ENCODE measurements at regions not wholly inside any gene's neighbourhood (a gene's known extent, or its start where the extent isn't known, plus 50 kb on each side); places are given as distances from the start of the nearest gene placed in this dataset.

DNA sequence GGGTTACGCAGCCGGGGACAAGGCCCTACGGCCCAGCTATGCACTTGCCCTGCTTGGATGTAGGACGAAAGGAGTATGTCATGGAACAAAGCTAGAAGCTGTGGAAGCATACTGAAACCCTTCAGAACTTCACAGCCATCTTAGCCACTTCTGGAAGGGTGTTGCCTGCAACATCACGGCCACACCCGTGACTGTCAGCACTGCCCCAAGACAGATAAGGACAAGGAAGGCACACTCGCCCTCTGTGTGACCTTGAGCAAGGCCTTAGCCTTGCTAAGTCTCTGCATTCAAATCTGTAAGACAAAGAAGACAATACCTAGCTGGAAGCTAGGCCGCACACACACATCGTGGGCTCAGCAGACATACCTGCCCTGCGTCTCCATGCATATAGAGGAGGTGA, 352.5 kb upstream of the MGMT start:
- no peak overlapping the region for H3K27ac ChIP-seq (ENCODE audit: low read length)
- no peaks in the 10 kb centered on the region for H3K9me2 ChIP-seq (ENCODE audit: insufficient read depth, low read length)
- no peak overlapping the region for H3K9ac ChIP-seq (ENCODE audit: low read length)
- no peak overlapping the region for H2AFZ ChIP-seq (ENCODE audit: low read depth, low read length)
- no peaks in the 10 kb centered on the region for H3K9me3 ChIP-seq (ENCODE audit: low read length)
- TF ChIP-seq SMC3 (conservative IDR thresholded peaks at IDR 0.05; ENCODE audit: poor library complexity) (no peak), RAD21 (conservative IDR thresholded peaks at IDR 0.05) (no peak), EP300 (conservative IDR thresholded peaks at IDR 0.05; ENCODE audit: poor library complexity, severe bottlenecking) (no peak), EZH2 (IDR thresholded peaks at IDR 0.05; ENCODE audit: borderline replicate concordance, insufficient read depth, low read length, poor library complexity, severe bottlenecking) (no peak), POLR2AphosphoS5 (IDR thresholded peaks at IDR 0.05) (no peak), MXI1 (conservative IDR thresholded peaks at IDR 0.05; ENCODE audit: poor library complexity, severe bottlenecking) (no peak), TAF1 (IDR thresholded peaks at IDR 0.05; ENCODE audit: low read depth) (no peak)
- TF ChIP-seq, protein P1, sequence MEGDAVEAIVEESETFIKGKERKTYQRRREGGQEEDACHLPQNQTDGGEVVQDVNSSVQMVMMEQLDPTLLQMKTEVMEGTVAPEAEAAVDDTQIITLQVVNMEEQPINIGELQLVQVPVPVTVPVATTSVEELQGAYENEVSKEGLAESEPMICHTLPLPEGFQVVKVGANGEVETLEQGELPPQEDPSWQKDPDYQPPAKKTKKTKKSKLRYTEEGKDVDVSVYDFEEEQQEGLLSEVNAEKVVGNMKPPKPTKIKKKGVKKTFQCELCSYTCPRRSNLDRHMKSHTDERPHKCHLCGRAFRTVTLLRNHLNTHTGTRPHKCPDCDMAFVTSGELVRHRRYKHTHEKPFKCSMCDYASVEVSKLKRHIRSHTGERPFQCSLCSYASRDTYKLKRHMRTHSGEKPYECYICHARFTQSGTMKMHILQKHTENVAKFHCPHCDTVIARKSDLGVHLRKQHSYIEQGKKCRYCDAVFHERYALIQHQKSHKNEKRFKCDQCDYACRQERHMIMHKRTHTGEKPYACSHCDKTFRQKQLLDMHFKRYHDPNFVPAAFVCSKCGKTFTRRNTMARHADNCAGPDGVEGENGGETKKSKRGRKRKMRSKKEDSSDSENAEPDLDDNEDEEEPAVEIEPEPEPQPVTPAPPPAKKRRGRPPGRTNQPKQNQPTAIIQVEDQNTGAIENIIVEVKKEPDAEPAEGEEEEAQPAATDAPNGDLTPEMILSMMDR (IDR thresholded peaks at IDR 0.05; ENCODE audit: poor library complexity, severe bottlenecking), result no peak
- TF ChIP-seq, protein P2, sequence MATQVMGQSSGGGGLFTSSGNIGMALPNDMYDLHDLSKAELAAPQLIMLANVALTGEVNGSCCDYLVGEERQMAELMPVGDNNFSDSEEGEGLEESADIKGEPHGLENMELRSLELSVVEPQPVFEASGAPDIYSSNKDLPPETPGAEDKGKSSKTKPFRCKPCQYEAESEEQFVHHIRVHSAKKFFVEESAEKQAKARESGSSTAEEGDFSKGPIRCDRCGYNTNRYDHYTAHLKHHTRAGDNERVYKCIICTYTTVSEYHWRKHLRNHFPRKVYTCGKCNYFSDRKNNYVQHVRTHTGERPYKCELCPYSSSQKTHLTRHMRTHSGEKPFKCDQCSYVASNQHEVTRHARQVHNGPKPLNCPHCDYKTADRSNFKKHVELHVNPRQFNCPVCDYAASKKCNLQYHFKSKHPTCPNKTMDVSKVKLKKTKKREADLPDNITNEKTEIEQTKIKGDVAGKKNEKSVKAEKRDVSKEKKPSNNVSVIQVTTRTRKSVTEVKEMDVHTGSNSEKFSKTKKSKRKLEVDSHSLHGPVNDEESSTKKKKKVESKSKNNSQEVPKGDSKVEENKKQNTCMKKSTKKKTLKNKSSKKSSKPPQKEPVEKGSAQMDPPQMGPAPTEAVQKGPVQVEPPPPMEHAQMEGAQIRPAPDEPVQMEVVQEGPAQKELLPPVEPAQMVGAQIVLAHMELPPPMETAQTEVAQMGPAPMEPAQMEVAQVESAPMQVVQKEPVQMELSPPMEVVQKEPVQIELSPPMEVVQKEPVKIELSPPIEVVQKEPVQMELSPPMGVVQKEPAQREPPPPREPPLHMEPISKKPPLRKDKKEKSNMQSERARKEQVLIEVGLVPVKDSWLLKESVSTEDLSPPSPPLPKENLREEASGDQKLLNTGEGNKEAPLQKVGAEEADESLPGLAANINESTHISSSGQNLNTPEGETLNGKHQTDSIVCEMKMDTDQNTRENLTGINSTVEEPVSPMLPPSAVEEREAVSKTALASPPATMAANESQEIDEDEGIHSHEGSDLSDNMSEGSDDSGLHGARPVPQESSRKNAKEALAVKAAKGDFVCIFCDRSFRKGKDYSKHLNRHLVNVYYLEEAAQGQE (IDR thresholded peaks at IDR 0.05; ENCODE audit: borderline replicate concordance), result no peak
- H3K4me2 ChIP-seq (ENCODE audit: low read length), result no peak overlapping the region
- no peaks in the 10 kb centered on the region for H3K36me3 ChIP-seq (ENCODE audit: insufficient read depth, low read length)
- no peaks in the 10 kb centered on the region for H3K27me3 ChIP-seq (ENCODE audit: insufficient read depth, low read depth, low read length)
- H3K79me2 ChIP-seq (replicated peaks; ENCODE audit: insufficient read depth, low read length), result no peaks in the 10 kb centered on the region
- H3K4me3 ChIP-seq (ENCODE audit: low read length), result no peak overlapping the region
- H3F3A ChIP-seq (ENCODE audit: insufficient read depth, low read length, poor library complexity, severe bottlenecking), result no peaks in the 10 kb centered on the region
- no peaks in the 10 kb centered on the region for H4K20me1 ChIP-seq (ENCODE audit: insufficient read depth)

DNA sequence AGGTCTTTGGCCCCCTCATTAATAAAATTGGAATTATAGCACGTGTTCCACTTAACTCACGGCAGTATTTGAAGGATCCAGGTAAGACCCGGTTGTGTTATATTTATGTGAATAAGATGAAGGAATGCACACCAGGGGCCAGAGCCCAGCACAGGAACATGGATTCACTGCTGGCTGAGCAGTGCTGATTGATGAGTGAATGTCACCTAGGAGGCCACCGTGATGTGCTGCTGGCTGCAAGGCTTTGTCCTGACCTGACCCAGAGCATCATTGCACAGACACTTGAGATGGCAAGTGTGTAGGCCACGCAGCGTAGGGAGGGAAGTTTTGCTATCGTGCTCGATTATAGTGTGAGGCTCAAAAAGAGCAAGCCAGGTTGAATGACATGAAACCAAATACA, 350.7 kb upstream of the MGMT start:
- Histone ChIP-seq H4K20me1 (ENCODE audit: insufficient read depth) (no peaks in the 10 kb centered on the region), H3K27ac (ENCODE audit: low read length) (no peak overlapping the region), H2AFZ (ENCODE audit: low read depth, low read length) (no peak overlapping the region), H3K9me3 (ENCODE audit: low read length) (no peaks in the 10 kb centered on the region), H3K9ac (ENCODE audit: low read length) (no peak overlapping the region), H3K4me3 (ENCODE audit: low read length) (no peak overlapping the region), H3K4me2 (ENCODE audit: low read length) (no peak overlapping the region), H3K9me2 (ENCODE audit: insufficient read depth, low read length) (no peaks in the 10 kb centered on the region), H3K27me3 (ENCODE audit: insufficient read depth, low read depth, low read length) (no peaks in the 10 kb centered on the region), H3K36me3 (ENCODE audit: insufficient read depth, low read length) (no peaks in the 10 kb centered on the region), H3F3A (ENCODE audit: insufficient read depth, low read length, poor library complexity, severe bottlenecking) (no peaks in the 10 kb centered on the region), H3K79me2 (replicated peaks; ENCODE audit: insufficient read depth, low read length) (no peaks in the 10 kb centered on the region)
- TF ChIP-seq TAF1 (IDR thresholded peaks at IDR 0.05; ENCODE audit: low read depth), result no peak
- no peak for TF ChIP-seq EZH2 (IDR thresholded peaks at IDR 0.05; ENCODE audit: borderline replicate concordance, insufficient read depth, low read length, poor library complexity, severe bottlenecking)
- TF ChIP-seq, protein P2 (IDR thresholded peaks at IDR 0.05; ENCODE audit: borderline replicate concordance), result no peak
- no peak for TF ChIP-seq SMC3 (conservative IDR thresholded peaks at IDR 0.05; ENCODE audit: poor library complexity)
- TF ChIP-seq EP300 (conservative IDR thresholded peaks at IDR 0.05; ENCODE audit: poor library complexity, severe bottlenecking), result no peak
- TF ChIP-seq, protein P1 (IDR thresholded peaks at IDR 0.05; ENCODE audit: poor library complexity, severe bottlenecking), result no peak
- TF ChIP-seq MXI1 (conservative IDR thresholded peaks at IDR 0.05; ENCODE audit: poor library complexity, severe bottlenecking), result no peak
- no peak for TF ChIP-seq RAD21 (conservative IDR thresholded peaks at IDR 0.05)
- no peak for TF ChIP-seq POLR2AphosphoS5 (IDR thresholded peaks at IDR 0.05)
